H9 (cell line): ENCODE measurements at regions not wholly inside any gene's neighbourhood (a gene's known extent, or its start where the extent isn't known, plus 50 kb on each side); places are given as distances from the start of the nearest gene placed in this dataset.

Experiments used
- DNase-seq: peaks from one replicate; pipeline ENCODE4 v3.0.0-alpha.2; 2017
- H2AFZ ChIP-seq: one replicate; pipeline ENCODE4 v1.6.1; 2013; ENCODE audit warnings: mild to moderate bottlenecking, low read length, control low read depth, moderate library complexity
- H2AK5ac ChIP-seq: 2 replicates; pipeline ENCODE4 v1.6.1; 2013; ENCODE audit warnings: low read length, control low read depth, mixed read lengths; ENCODE audit not compliant: insufficient read length
- H2BK120ac ChIP-seq: one replicate; pipeline ENCODE4 v1.6.1; 2013; ENCODE audit warnings: low read depth, mild to moderate bottlenecking, low read length, control low read depth, inconsistent platforms; ENCODE audit not compliant: poor library complexity, severe bottlenecking
- H2BK12ac ChIP-seq: 2 replicates; pipeline ENCODE4 v1.6.1; 2013; ENCODE audit warnings: low read length, control low read depth, mixed read lengths, low read depth; ENCODE audit not compliant: insufficient read length
- H2BK15ac ChIP-seq: 2 replicates; pipeline ENCODE4 v1.6.1; 2013; ENCODE audit warnings: low read depth, low read length, control low read depth
- H2BK20ac ChIP-seq: one replicate; pipeline ENCODE4 v1.6.1; 2013; ENCODE audit warnings: low read depth, mild to moderate bottlenecking, low read length, control low read depth, inconsistent platforms; ENCODE audit not compliant: poor library complexity, severe bottlenecking
- H2BK5ac ChIP-seq: 2 replicates; pipeline ENCODE4 v1.6.1; 2013; ENCODE audit warnings: low read length, control low read depth, mixed read lengths; ENCODE audit not compliant: insufficient read length
- H3K14ac ChIP-seq: 2 replicates; pipeline ENCODE4 v1.6.1; 2013; ENCODE audit warnings: low read length, control low read depth; ENCODE audit not compliant: insufficient read depth
- H3K18ac ChIP-seq: 2 replicates; pipeline ENCODE4 v1.6.1; 2013; ENCODE audit warnings: low read depth, mild to moderate bottlenecking, mixed read lengths, low read length, control low read depth; ENCODE audit not compliant: insufficient read length
- H3K23ac ChIP-seq: 2 replicates; pipeline ENCODE4 v1.6.1; 2013; ENCODE audit warnings: low read length, control low read depth, mixed read lengths, low read depth; ENCODE audit not compliant: insufficient read length
- H3K23me2 ChIP-seq: 2 replicates; pipeline ENCODE4 v1.6.1; 2013; ENCODE audit warnings: low read depth, mild to moderate bottlenecking, mixed read lengths, low read length, control low read depth; ENCODE audit not compliant: insufficient read length, poor library complexity, severe bottlenecking
- H3K27ac ChIP-seq: 2 replicates; pipeline ENCODE4 v1.5.1; 2013; ENCODE audit warnings: low read length, control low read depth, mixed read lengths, low read depth; ENCODE audit not compliant: insufficient read length
- H3K27me3 ChIP-seq: 2 replicates; pipeline ENCODE4 v1.6.1; 2013; ENCODE audit warnings: low read length, control low read depth, inconsistent platforms; ENCODE audit not compliant: insufficient read depth
- H3K4ac ChIP-seq: 2 replicates; pipeline ENCODE4 v1.6.1; 2013; ENCODE audit warnings: low read depth, mild to moderate bottlenecking, control low read depth, inconsistent platforms, low read length, moderate library complexity
- H3K4me1 ChIP-seq: 2 replicates; pipeline ENCODE4 v1.6.1; 2013; ENCODE audit warnings: low read length, control low read depth, inconsistent platforms; ENCODE audit not compliant: insufficient read depth
- H3K4me2 ChIP-seq: 2 replicates; pipeline ENCODE4 v1.6.1; 2013; ENCODE audit warnings: low read length, control low read depth, mixed read lengths; ENCODE audit not compliant: insufficient read length, insufficient read depth
- H3K56ac ChIP-seq: 2 replicates; pipeline ENCODE4 v1.6.1; 2013; ENCODE audit warnings: low read depth, mild to moderate bottlenecking, mixed read lengths, low read length, control low read depth; ENCODE audit not compliant: insufficient read length
- H3K79me1 ChIP-seq: 2 replicates; pipeline ENCODE4 v1.6.1; 2013; ENCODE audit warnings: low read depth, mild to moderate bottlenecking, moderate library complexity, low read length, control low read depth, inconsistent platforms; ENCODE audit not compliant: insufficient read depth, poor library complexity, severe bottlenecking
- H3K79me2 ChIP-seq: 2 replicates; pipeline ENCODE4 v1.6.1; 2013; ENCODE audit warnings: low read length, control low read depth, inconsistent platforms; ENCODE audit not compliant: insufficient read depth
- H3K9ac ChIP-seq: 2 replicates; pipeline ENCODE4 v1.6.1; 2013; ENCODE audit warnings: low read length, control low read depth, mixed read lengths; ENCODE audit not compliant: insufficient read length; ENCODE audit errors: extremely low read depth
- H3K9me3 ChIP-seq: one replicate; pipeline ENCODE4 v1.6.1; 2013; ENCODE audit warnings: low read depth, low read length, inconsistent platforms; ENCODE audit not compliant: control insufficient read depth
- H3T11ph ChIP-seq: one replicate; pipeline ENCODE4 v1.6.1; 2013; ENCODE audit warnings: mild to moderate bottlenecking, low read length, control low read depth, inconsistent platforms
- H4K20me1 ChIP-seq: one replicate; pipeline ENCODE4 v1.6.1; 2013; ENCODE audit not compliant: control insufficient read depth, insufficient read length, insufficient read depth
- H4K5ac ChIP-seq: 2 replicates; pipeline ENCODE4 v1.6.1; 2013; ENCODE audit warnings: low read depth, mild to moderate bottlenecking, mixed read lengths, low read length, control low read depth; ENCODE audit not compliant: insufficient read length
- H4K8ac ChIP-seq: replicated peaks from 2 replicates; pipeline ENCODE4 v1.6.1; 2013; ENCODE audit warnings: low read length, control low read depth, mixed read lengths, low read depth; ENCODE audit not compliant: insufficient read length
- H4K91ac ChIP-seq: 2 replicates; pipeline ENCODE4 v1.6.1; 2013; ENCODE audit warnings: low read depth, mild to moderate bottlenecking, moderate library complexity, mixed read lengths, low read length, control low read depth; ENCODE audit not compliant: insufficient read length
- H3K27ac Mint-ChIP-seq, 3 experiments: 2 replicates in 2 of 3; 3 replicates in 1 of 3; pipeline ENCODE4 v1.8.0; 2020 to 2021; ENCODE audit warnings: mixed read lengths in 3 of 3, mild to moderate bottlenecking in 1 of 3, moderate library complexity in 1 of 3
- H3K27me3 Mint-ChIP-seq: 2 replicates; pipeline ENCODE4 v1.8.0; 2021; ENCODE audit warnings: low read depth, mild to moderate bottlenecking, moderate library complexity, mixed read lengths
- H3K36me3 Mint-ChIP-seq, 3 experiments: 2 replicates in 2 of 3; 3 replicates in 1 of 3; pipeline ENCODE4 v1.8.0; 2020 to 2021; ENCODE audit warnings: low read depth in 3 of 3, mixed read lengths in 3 of 3; ENCODE audit not compliant: insufficient read depth in 1 of 3
- H3K4me1 Mint-ChIP-seq, 2 experiments: 2 replicates each; pipeline ENCODE4 v1.8.0; 2020; ENCODE audit warnings: mixed read lengths in 2 of 2
- H3K4me3 Mint-ChIP-seq, 2 experiments: 2 replicates in 1 of 2; 3 replicates in 1 of 2; pipeline ENCODE4 v1.8.0; 2020 to 2021; ENCODE audit warnings: mild to moderate bottlenecking in 2 of 2, mixed read lengths in 2 of 2, moderate library complexity in 1 of 2
- H3K9me3 Mint-ChIP-seq, 2 experiments: 2 replicates in 1 of 2; 3 replicates in 1 of 2; pipeline ENCODE4 v1.8.0; 2020; ENCODE audit warnings: mild to moderate bottlenecking in 2 of 2, mixed read lengths in 2 of 2, moderate library complexity in 1 of 2
- CTCF ChIP-seq: fragments of 200-600 bp; sonication (generic); conservative IDR thresholded peaks from 3 replicates; pipeline ENCODE4 v1.8.0; 2021; ENCODE audit warnings: antibody characterized with exemption, mild to moderate bottlenecking
- WGBS: extraction: QIAGEN DNeasy Blood & Tissue Kit; methylation state at CpG from one replicate; pipeline ENCODE4 v1.1.7; 2013; ENCODE audit warnings: missing lambda C conversion rate, low lambda C conversion rate, mixed read lengths; ENCODE audit not compliant: insufficient read length; ENCODE audit errors: extremely low coverage; 5-methylcytosine and 5-hydroxymethylcytosine counted together

GRCh38 chr6:68053805-68054373 is 581.2 kb upstream of the ADGRB3 start:
- Histone ChIP-seq H3K27me3 (no peaks in the 10 kb centered on the region), H3K4ac (no peak overlapping the region), H4K91ac (no peak overlapping the region), H3K23me2 (no peaks in the 10 kb centered on the region), H2AK5ac (no peak overlapping the region), H3K23ac (no peak overlapping the region), H4K5ac (no peak overlapping the region), H4K8ac (no peak overlapping the region), H3K56ac (no peak overlapping the region), H2BK5ac (no peak overlapping the region), H2BK15ac (no peak overlapping the region), H3K4me2 (no peak overlapping the region), H3K9me3 (no peaks in the 10 kb centered on the region), H3K9ac (no peak overlapping the region), H4K20me1 (no peaks in the 10 kb centered on the region), H2AFZ (no peak overlapping the region), H3K18ac (no peak overlapping the region), H3K14ac (no peak overlapping the region), H3K79me1 (no peaks in the 10 kb centered on the region), H3T11ph (no peak overlapping the region), H3K79me2 (no peaks in the 10 kb centered on the region), H2BK20ac (no peak overlapping the region), H2BK120ac (no peak overlapping the region), H2BK12ac (no peak overlapping the region), H3K27ac (no peak overlapping the region), H3K4me1 (no peaks in the 10 kb centered on the region)
- Mint-ChIP-seq H3K4me1 (peaks cover 0 to 2% of the 10 kb centered on the region in 2 experiments; a peak in 1 of 4 replicates), H3K27ac (no peak overlapping the region), H3K9me3 (peaks cover 19% of the 10 kb centered on the region in 2 experiments; a peak in 4 of 5 replicates), H3K4me3 (no peak overlapping the region), H3K27me3 (no peaks in the 10 kb centered on the region), H3K36me3 (peaks cover 14 to 21% (median 16%) of the 10 kb centered on the region in 3 experiments)
- no peak for TF ChIP-seq CTCF
- no peak for DNase-seq
- whole genome bisulfite sequencing, result no CpG with 5 or more reads among the region's 4 CpGs
